Activated naive CD4-positive, alpha-beta T cell treated with anti-CD3 and anti-CD28 coated beads, Interleukin-2, amount 10 ng/mL, durations not matched to agents 7 days and 5 days (primary cell): ENCODE measurements at regions not wholly inside any gene's neighbourhood (a gene's known extent, or its start where the extent isn't known, plus 50 kb on each side); places are given as distances from the start of the nearest gene placed in this dataset.

Source experiments
- CTCF ChIA-PET: fragments of 350-600 bp; sonication (Branson Sonifier 250); formaldehyde crosslinking; loops from one replicate; lab custom pipeline; 2021; ENCODE audit warnings: antibody characterized with exemption; lab: Charles Lee
- DNase-seq: peaks from one replicate; pipeline ENCODE4 v3.0.0-alpha.2; 2020
- H3K27ac Mint-ChIP-seq: one replicate; pipeline ENCODE4 v1.8.0; 2021; ENCODE audit warnings: mild to moderate bottlenecking, moderate library complexity, mixed read lengths
- H3K27me3 Mint-ChIP-seq: one replicate; pipeline ENCODE4 v1.8.0; 2021; ENCODE audit warnings: mild to moderate bottlenecking, mixed read lengths
- H3K36me3 Mint-ChIP-seq: one replicate; pipeline ENCODE4 v1.8.0; 2021; ENCODE audit warnings: mixed read lengths
- H3K4me1 Mint-ChIP-seq: one replicate; pipeline ENCODE4 v1.8.0; 2021; ENCODE audit warnings: mixed read lengths
- H3K4me3 Mint-ChIP-seq: one replicate; pipeline ENCODE4 v1.8.0; 2021; ENCODE audit warnings: mild to moderate bottlenecking, moderate library complexity, mixed read lengths
- H3K9me3 Mint-ChIP-seq: one replicate; pipeline ENCODE4 v1.8.0; 2021; ENCODE audit warnings: mixed read lengths

DNA sequence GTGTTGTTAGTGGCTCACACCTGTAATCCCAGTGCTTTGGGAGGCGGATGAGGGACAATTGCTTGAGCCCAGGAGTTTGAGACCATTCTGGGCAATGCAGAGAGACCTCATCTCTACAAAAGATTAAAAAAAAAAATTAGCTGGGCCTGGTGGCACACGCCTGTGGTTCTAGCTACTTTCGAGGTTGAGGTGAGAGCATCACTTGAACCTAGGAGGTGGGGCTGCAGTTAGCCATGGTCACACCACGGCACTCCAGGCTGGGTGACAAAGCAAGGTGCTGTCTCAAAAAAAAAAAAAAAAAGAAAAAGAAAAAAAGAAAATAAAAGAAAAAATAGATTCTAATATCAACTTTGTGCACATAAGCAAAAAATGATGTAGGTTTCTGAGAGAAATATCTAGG lies 1492.5 kb upstream of the TMEFF2 start:
- Mint-ChIP-seq H3K4me3 (no peak overlapping the region), H3K27ac (no peak overlapping the region), H3K27me3 (no peaks in the 10 kb centered on the region), H3K4me1 (no peaks in the 10 kb centered on the region), H3K36me3 (no peaks in the 10 kb centered on the region), H3K9me3 (no peaks in the 10 kb centered on the region)
- CTCF ChIA-PET, result no interaction called here
- DNase-seq, result no peak

DNA sequence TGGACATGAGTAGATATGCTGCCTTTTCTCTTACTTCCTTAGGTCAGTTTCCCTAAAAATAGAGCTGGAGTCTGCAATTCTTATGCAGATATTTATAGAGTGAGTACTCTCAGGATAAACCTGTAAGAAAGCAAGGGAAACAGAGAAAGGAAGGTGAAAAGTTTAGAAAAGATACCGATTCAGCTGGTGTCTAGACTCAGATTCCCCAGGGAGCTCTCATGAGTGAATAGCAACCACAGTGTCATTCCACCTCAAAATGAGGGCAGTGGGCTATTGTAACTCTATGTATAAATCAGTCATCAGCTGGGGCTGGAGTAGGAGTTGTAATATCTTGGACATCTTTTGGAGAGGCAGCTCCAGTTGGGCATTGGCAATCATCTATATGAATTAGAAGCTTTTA lies 1485.1 kb upstream of the TMEFF2 start:
- Mint-ChIP-seq H3K36me3 (no peaks in the 10 kb centered on the region), H3K27ac (no peak overlapping the region), H3K27me3 (no peaks in the 10 kb centered on the region), H3K4me1 (no peaks in the 10 kb centered on the region), H3K4me3 (no peak overlapping the region), H3K9me3 (no peaks in the 10 kb centered on the region)
- CTCF ChIA-PET, result interaction anchor here (0.6 kb wide), 1 partner anchor 8 kb away, joined by 3 read pairs; no protein-coding TSS in a partner anchor
- DNase-seq, result no peak

DNA sequence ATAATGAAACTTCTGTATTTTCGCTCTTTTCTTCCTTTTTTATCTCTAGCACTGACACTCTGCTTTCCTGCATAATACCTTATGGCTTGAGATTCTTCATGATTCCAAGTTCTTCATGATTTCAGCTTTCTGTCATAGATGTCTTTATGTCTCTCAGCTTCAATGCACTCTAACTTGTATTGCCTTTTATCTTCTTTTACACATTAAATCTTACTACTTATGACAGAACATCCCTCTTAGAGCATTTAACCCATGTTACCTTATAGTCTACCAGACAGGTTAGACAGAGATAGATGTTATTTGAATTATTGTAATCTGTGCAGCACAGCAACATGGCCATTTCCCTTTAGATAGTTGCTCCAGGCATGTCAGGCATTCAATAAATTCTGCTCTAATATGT lies 1475.7 kb upstream of the TMEFF2 start:
- Mint-ChIP-seq H3K4me1 (no peaks in the 10 kb centered on the region), H3K27me3 (no peaks in the 10 kb centered on the region), H3K4me3 (no peak overlapping the region), H3K27ac (no peak overlapping the region), H3K9me3 (no peaks in the 10 kb centered on the region), H3K36me3 (no peaks in the 10 kb centered on the region)
- CTCF ChIA-PET, result no interaction called here
- no peak for DNase-seq

DNA sequence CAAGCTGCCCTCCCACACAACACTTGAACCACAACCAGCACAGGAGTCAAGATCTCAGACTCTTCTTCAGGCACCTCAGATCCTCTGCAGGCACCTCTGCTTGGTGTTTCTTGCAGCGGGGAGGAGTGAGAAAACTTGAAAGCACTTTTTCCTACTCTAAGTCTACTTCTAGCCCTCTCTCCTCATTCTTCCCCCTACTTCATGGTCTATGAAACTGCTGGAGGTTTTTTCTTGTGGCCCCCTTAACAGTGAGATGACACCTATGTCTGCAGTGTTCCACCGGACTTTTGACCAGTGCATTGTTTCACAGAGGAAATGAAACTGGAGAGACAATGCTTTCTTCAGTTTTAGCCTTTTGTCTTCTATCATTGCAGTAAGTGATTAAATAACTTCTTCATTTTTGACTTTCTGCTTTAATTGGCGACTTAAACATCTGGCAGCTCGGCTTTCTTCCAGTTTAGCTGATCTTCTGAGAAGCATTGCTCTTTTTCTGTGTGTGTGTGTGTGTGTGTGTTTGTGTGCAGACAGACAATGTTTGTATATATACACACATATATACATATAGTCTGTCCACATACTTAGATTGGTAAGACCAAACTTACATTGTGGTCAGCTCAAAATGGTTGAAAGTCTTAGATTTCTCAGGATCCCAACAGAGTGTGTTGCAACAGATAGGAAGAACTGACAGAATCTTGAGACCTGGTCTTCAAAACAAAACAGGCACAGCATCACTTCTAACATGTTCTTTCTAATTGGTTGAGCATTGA lies 1474.0 kb upstream of the TMEFF2 start:
- no peaks in the 10 kb centered on the region for H3K9me3 Mint-ChIP-seq
- no peaks in the 10 kb centered on the region for H3K4me1 Mint-ChIP-seq
- no peak for DNase-seq
- no peak overlapping the region for H3K4me3 Mint-ChIP-seq
- CTCF ChIA-PET, result no interaction called here
- no peaks in the 10 kb centered on the region for H3K36me3 Mint-ChIP-seq
- no peaks in the 10 kb centered on the region for H3K27me3 Mint-ChIP-seq
- no peak overlapping the region for H3K27ac Mint-ChIP-seq

DNA sequence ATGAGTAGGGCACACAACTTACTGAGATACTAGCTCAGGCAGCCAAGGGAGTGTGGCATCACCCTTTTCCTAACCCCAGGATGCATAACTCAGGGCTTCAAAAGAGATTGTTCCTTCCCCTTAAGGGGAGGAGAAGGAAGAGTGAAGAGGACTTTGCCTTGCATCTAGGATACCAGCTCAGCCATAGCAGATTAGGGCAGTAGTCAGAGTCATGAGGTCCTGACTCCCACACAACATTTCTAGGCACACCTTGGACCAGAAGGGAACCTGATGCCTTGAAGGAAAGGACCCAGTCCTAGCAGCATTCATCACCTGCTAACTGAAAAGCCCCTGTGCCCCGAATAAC lies 1433.2 kb upstream of the TMEFF2 start:
- no peaks in the 10 kb centered on the region for H3K36me3 Mint-ChIP-seq
- no peak overlapping the region for H3K4me3 Mint-ChIP-seq
- no peaks in the 10 kb centered on the region for H3K9me3 Mint-ChIP-seq
- no peaks in the 10 kb centered on the region for H3K4me1 Mint-ChIP-seq
- no peak for DNase-seq
- CTCF ChIA-PET, result no interaction called here
- H3K27me3 Mint-ChIP-seq, result no peaks in the 10 kb centered on the region
- H3K27ac Mint-ChIP-seq, result no peak overlapping the region

DNA sequence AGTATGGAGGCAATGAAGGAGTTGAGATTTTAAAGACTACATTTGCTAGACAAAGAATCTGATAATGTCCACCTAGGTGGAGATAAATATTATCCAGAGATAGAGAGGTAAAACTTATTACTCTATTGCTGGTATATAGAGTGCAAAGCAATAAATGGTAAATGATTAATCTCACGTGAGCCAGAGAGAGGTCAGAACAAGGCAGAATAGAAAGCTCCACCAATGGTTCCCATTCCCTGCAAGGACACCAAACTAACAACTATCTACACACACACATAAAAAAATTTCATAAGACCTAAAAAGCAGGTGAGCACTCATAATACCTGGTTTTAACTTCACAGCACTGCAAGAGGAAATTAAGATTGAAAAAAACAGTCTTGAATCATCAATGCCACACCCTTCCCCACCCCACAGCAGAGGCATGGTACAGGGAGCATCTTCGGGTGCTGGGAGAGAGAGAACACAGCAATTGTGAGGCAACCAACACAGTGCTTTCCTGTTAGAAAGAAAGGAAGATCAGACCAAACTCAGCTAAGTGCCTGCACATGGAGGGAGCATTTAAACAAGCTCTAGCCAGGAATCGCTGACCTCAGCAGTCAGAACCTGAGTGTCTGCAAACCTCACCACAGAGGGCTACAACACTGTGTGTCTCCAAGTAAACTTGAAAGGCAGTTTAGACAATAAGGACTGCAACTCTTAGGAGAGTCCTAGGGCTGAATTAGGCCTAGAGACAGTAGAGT lies 1432.6 kb upstream of the TMEFF2 start:
- DNase-seq, result no peak
- no peak overlapping the region for H3K27ac Mint-ChIP-seq
- H3K9me3 Mint-ChIP-seq, result no peaks in the 10 kb centered on the region
- no peaks in the 10 kb centered on the region for H3K36me3 Mint-ChIP-seq
- CTCF ChIA-PET, result no interaction called here
- H3K4me1 Mint-ChIP-seq, result no peaks in the 10 kb centered on the region
- H3K4me3 Mint-ChIP-seq, result no peak overlapping the region
- no peaks in the 10 kb centered on the region for H3K27me3 Mint-ChIP-seq

DNA sequence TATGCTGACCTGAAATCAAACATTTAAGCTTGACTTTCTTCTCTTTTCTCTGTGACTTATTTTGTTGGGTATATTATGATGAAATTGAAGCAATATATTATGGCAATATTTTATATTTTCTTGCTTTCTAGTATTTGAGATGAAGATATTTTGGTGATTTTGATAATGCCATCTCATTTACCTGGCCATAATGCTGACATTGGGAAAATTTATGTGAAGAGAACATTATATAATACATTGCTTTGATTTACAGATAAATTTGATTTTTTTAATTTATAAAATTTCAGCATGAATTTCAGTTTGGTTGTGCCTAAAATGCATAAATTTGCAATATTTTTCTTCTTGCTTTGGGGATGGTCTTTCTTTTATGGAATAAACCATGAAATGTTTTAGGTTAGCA lies 1413.7 kb upstream of the TMEFF2 start:
- no peak overlapping the region for H3K4me3 Mint-ChIP-seq
- no peaks in the 10 kb centered on the region for H3K36me3 Mint-ChIP-seq

DNA sequence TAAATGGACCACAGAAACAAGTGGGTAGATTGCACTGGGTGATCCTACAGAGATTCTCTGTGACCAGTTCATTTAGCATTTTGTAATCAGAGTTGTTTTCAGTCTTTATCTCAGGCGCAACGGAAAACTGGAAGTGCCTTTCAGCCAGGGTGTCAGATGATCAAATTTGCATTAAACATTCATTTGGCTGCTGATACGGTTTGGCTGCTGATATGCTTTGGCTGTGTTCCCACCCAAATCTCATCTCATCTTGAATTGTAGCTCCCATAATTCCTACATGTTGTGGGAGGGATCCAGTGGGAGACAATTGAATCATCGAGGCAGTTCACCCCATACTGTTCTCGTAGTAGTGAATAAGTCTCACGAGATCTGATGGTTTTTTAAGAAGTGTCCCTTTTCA lies 1396.1 kb upstream of the TMEFF2 start:
- H3K9me3 Mint-ChIP-seq, result peaks cover 3% of the 10 kb centered on the region
- H3K27ac Mint-ChIP-seq, result no peak overlapping the region
- H3K27me3 Mint-ChIP-seq, result no peaks in the 10 kb centered on the region
- no peak overlapping the region for H3K4me3 Mint-ChIP-seq
- CTCF ChIA-PET, result no interaction called here
- H3K36me3 Mint-ChIP-seq, result no peaks in the 10 kb centered on the region
- no peak for DNase-seq
- H3K4me1 Mint-ChIP-seq, result no peaks in the 10 kb centered on the region

More for the DNA sequence above, 1413.7 kb upstream of the TMEFF2 start:
- DNase-seq, result no peak
- Mint-ChIP-seq H3K9me3 (no peaks in the 10 kb centered on the region), H3K4me1 (no peaks in the 10 kb centered on the region), H3K27ac (no peak overlapping the region), H3K27me3 (no peaks in the 10 kb centered on the region)
- CTCF ChIA-PET, result no interaction called here

DNA sequence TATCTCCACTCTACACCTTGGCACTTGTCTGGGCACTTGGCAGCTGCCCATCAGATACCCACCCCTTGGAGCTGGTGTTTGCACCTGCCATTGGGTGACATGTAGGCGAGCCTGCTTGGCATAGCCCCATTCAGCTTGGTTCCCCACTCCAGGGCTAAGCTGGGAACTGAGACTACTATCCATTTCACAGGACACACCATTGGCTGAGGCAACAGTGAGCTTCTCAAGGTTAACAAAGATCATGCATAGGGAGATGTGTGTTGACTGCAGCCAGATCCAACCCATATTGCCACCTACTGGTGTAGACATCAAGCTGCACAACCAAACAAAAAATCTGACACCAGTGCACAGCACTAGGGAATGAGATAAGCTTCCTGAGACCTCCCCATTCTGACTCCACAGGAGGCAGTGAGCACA lies 1389.8 kb upstream of the TMEFF2 start:
- no peak overlapping the region for H3K27ac Mint-ChIP-seq
- CTCF ChIA-PET, result interaction anchor here (0.6 to 1.0 kb wide), 2 partner anchors 41 to 122 kb away, joined by 3 read pairs; no protein-coding TSS in a partner anchor
- no peaks in the 10 kb centered on the region for H3K36me3 Mint-ChIP-seq
- no peaks in the 10 kb centered on the region for H3K4me1 Mint-ChIP-seq
- peaks cover 2% of the 10 kb centered on the region for H3K9me3 Mint-ChIP-seq
- no peaks in the 10 kb centered on the region for H3K27me3 Mint-ChIP-seq
- H3K4me3 Mint-ChIP-seq, result no peak overlapping the region
- no peak for DNase-seq

DNA sequence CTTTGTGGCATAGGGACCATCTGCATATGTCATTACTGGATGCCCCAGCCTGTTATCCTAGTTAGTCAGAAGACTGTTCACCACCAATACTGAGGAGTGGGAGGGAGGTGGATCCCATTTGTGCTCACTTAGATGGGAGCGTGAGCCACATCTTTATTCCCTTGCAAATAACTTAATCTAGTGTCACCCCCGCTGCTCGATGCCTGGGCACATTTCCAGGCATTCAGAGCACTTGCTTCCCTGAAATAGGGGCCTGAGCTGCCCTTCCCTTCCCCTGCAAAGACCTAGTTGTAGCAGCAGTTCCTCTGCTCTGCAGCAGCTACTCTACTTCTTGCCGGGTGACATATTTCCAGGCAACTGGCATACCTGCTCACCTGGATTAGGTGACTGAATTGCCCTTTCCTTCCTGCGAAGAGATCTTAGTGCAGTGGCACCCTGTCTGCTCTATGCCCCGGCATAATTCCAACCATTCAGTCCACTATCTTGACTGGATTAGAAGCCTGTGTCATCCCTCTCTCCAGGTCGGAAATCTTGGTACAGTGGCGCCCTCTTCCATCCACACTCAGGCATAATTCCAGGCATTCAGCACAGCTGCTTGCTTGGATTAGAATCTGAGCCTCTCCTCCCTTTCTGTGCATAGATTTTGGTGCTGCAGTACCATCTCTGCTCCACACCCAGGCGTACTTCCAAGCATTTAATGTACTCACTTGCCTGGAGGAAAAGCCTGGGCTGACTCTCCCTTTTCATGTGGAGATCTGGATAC lies 1389.1 kb upstream of the TMEFF2 start:
- no peaks in the 10 kb centered on the region for H3K27me3 Mint-ChIP-seq
- H3K4me1 Mint-ChIP-seq, result no peaks in the 10 kb centered on the region
- peaks cover 2% of the 10 kb centered on the region for H3K9me3 Mint-ChIP-seq
- H3K4me3 Mint-ChIP-seq, result no peak overlapping the region
- H3K36me3 Mint-ChIP-seq, result no peaks in the 10 kb centered on the region
- H3K27ac Mint-ChIP-seq, result no peak overlapping the region
- CTCF ChIA-PET, result interaction anchor here (0.6 to 1.0 kb wide), 2 partner anchors 41 to 122 kb away, joined by 3 read pairs; no protein-coding TSS in a partner anchor
- no peak for DNase-seq

DNA sequence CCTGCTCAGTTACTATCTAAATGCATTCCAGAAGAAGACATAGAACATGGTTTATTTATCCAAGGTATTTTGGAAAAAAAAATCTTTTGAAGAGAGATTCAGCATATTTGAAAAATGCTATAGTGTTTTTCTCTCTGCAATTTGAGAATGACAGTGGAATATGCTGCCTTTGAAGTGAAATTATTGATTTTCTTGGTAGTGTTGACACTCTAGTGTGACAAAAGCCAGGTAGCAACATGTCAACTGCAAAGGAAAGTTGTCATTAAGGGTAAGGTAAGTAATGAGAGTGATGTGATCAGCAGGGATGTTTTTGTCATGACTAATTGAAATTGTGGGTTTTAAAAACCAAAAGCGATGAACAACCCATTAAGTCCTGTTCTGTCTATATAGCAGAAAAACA lies 1387.1 kb upstream of the TMEFF2 start:
- Mint-ChIP-seq H3K27me3 (no peaks in the 10 kb centered on the region), H3K9me3 (no peaks in the 10 kb centered on the region), H3K4me1 (no peaks in the 10 kb centered on the region), H3K27ac (no peak overlapping the region), H3K36me3 (no peaks in the 10 kb centered on the region), H3K4me3 (no peak overlapping the region)
- CTCF ChIA-PET, result no interaction called here
- no peak for DNase-seq

DNA sequence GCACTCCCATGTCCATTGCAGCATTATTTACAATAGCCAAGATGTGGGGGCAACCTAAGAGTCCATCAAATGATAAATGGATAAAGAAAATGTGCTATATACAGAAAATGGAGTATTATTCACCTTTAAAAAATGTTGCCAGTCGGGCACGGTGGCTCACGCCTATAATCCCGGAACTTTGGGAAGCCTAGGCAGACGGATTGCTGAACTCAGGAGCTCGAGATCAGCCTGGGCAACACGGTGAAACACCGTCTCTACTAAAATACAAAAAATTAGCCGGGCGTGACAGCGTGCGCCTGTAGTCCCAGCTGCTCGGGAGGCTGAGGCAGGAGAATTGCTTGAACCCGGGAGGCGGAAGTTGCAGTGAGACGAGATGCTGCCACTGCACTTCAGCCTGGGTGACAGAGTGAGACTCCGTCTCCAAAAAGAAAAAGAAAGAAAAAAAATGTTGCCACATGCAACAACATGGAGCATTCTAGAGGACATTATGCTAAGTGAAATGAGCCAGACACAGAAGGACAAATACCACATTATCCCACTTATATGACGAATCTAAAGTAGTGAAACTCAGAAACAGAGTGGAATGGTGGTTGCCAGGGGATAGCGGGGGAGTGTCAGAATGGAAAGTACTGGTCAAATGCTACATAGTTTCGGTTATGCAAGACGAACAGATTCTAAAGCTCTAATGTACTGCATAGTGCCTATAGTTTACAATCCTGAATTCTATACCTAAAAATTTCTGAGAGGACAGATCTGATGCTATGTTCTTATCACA lies 1385.6 kb upstream of the TMEFF2 start:
- no peaks in the 10 kb centered on the region for H3K9me3 Mint-ChIP-seq
- DNase-seq, result no peak
- no peaks in the 10 kb centered on the region for H3K36me3 Mint-ChIP-seq
- H3K27me3 Mint-ChIP-seq, result no peaks in the 10 kb centered on the region
- H3K27ac Mint-ChIP-seq, result no peak overlapping the region
- H3K4me1 Mint-ChIP-seq, result no peaks in the 10 kb centered on the region
- H3K4me3 Mint-ChIP-seq, result no peak overlapping the region
- CTCF ChIA-PET, result no interaction called here

DNA sequence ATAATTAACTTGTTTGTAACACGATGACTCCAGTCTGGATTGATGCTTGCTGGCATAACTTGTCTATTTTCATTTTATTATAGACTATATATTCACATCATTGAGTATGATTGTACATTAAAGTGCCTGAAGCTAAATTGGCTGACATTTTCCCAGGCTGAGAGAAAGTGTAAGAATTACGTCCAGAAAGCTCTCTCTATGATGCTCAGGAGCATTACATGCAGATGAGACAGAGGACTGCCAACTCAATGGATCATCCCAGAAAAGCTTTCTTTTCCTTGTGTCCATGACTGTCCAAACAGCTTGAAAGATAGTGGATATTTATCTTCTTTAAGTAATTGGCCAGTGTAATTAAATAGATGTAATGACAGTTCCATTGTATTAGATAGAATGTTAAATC lies 1372.2 kb upstream of the TMEFF2 start:
- Mint-ChIP-seq H3K36me3 (no peaks in the 10 kb centered on the region), H3K27ac (no peak overlapping the region), H3K4me3 (no peak overlapping the region), H3K9me3 (no peaks in the 10 kb centered on the region), H3K4me1 (no peaks in the 10 kb centered on the region), H3K27me3 (no peaks in the 10 kb centered on the region)
- DNase-seq, result no peak
- CTCF ChIA-PET, result no interaction called here

DNA sequence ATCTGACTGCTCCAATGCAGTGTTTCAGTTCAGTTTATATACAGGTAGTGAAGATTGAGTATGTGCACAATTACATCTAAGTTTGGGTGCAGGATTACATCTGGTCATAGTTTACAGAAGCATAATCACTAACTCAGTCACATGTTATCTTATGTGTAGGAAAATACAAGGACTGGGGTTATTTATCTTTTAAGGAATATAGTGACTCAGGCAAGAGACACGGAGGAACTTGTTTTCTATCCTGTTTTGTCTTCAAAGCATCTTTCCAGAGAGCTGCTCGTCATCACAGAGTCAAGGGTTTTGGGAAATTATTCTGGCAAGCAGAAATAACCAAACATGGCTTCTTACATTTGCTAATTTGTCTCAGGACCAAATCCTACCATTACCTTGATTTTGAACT lies 1371.5 kb upstream of the TMEFF2 start:
- Mint-ChIP-seq H3K4me1 (no peaks in the 10 kb centered on the region), H3K9me3 (no peaks in the 10 kb centered on the region), H3K27ac (no peak overlapping the region), H3K27me3 (no peaks in the 10 kb centered on the region), H3K4me3 (no peak overlapping the region), H3K36me3 (no peaks in the 10 kb centered on the region)
- no peak for DNase-seq
- CTCF ChIA-PET, result no interaction called here
